ENCODE measurements at regions not wholly inside any gene's neighbourhood (a gene's known extent, or its start where the extent isn't known, plus 50 kb on each side); places are given as distances from the start of the nearest gene placed in this dataset.

DNA sequence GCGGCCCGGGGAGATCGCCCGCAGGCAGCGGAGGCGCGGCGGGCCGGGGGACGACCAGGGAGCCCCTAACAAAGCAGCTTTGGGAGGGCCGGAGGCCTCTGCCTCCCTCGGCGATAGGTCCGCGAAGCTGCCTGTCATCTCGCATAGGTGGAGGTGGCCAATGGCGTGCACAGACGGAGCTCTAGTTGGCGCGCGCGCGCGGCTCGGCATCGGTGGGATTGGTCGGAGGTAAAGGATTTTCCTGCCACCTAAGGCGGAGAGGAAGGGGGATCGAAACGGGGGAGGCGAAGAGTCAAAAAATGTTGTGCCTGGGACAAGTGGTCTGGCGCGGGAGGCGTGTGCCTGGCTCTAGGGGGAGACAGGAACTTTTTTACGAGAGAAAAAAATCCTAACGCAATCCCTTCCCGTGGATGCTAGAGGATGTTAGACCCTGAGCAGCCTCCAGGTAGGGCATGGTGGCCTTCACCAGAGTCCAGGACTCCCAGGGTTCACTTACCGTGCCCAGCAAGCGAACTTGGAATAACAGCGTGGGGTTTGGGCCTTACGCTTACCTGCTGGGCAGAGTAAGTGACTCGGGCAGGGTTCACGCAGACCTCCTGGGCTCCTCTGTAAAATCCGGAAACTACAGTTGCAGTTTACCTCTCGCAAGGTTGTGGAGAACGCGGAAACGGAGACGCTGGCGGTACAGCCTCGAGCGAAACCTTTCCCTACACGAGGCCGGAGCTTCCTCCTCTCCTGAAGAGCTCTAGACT is 99.9 kb upstream of the SOD1 start:
- peak; percentile 94 to 99 for DNase-seq (ENCODE audit: low read depth in 1 of 2, low spot score in 2 of 2)
- 4% methylated on average over 40 of the region's 54 CpGs; no CpG with 5 or more reads in 1 of the 2 experiments for WGBS, 2 experiments (ENCODE audit: extremely low coverage in 1 of 2, insufficient coverage in 1 of 2, insufficient read length in 1 of 2, insufficient replicate concordance in 2 of 2, low coverage in 1 of 2, low lambda C conversion rate in 2 of 2, missing lambda C conversion rate in 1 of 2)
- peaks cover 10 to 21% (median 20%) of the 10 kb centered on the region in 4 experiments; a peak in 6 of 7 replicates for H3K4me1 ChIP-seq (replicated peaks in 1 of 4; ENCODE audit: control insufficient read depth in 3 of 4, insufficient read depth in 4 of 4, low read length in 3 of 4)
- peak overlapping the region; percentile 12 for H4K91ac ChIP-seq (replicated peaks; ENCODE audit: insufficient read length, low read length)
- peak overlapping the region; percentile 14 for H4K5ac ChIP-seq (ENCODE audit: insufficient read length, low read depth, low read length)
- POLR2A ChIA-PET (ENCODE audit: partially characterized antibody): interaction anchor here (0.6 to 6.8 kb wide), 46 partner anchors 9 to 1184 kb away, joined by 3 to 97 read pairs (median 4); no protein-coding TSS in a partner anchor
- H3K23me2 ChIP-seq (ENCODE audit: low read depth, low read length): peaks cover 19% of the 10 kb centered on the region
- H3K79me2 ChIP-seq (ENCODE audit: control insufficient read depth in 1 of 2, insufficient read depth in 2 of 2, low read length in 2 of 2): peaks cover 0 to 9% of the 10 kb centered on the region in 2 experiments; a peak in 2 of 4 replicates
- peak overlapping the region; percentile 52; the same call in 1 of the 2 replicates for H2BK12ac ChIP-seq (ENCODE audit: low read depth, low read length)
- H4K8ac ChIP-seq (ENCODE audit: extremely low read depth, insufficient read depth, low read length): peak overlapping the region; percentile 98; the same call in 1 of the 2 replicates
- H2BK20ac ChIP-seq (ENCODE audit: low read length): no peak overlapping the region
- CTCF ChIA-PET (ENCODE audit: partially characterized antibody): interaction anchor here (0.6 to 8.6 kb wide), 25 partner anchors 7 to 1065 kb away, joined by 3 to 107 read pairs (median 4); no protein-coding TSS in a partner anchor
- FAIRE-seq: peak; percentile 57
- no peaks in the 10 kb centered on the region for H3K36me3 ChIP-seq (ENCODE audit: control insufficient read depth in 2 of 4, insufficient read depth in 4 of 4, low read length in 3 of 4)
- H3K9me3 ChIP-seq (ENCODE audit: insufficient read depth in 2 of 2, low read depth in 1 of 2, low read length in 1 of 2): no peaks in the 10 kb centered on the region
- H2BK120ac ChIP-seq (replicated peaks; ENCODE audit: low read depth, low read length): no peak overlapping the region
- peak overlapping the region; percentile 41 for H3K4ac ChIP-seq (replicated peaks; ENCODE audit: insufficient read length, low read depth, low read length)
- H3K14ac ChIP-seq (ENCODE audit: insufficient read length): no peak overlapping the region
- H3K4me2 ChIP-seq (ENCODE audit: insufficient read depth in 1 of 2, low read depth in 2 of 2, low read length in 2 of 2): peak overlapping the region; percentile 82 to 94
- peaks cover 3% of the 10 kb centered on the region in 2 experiments for H4K20me1 ChIP-seq (replicated peaks in 1 of 2; ENCODE audit: control insufficient read depth in 1 of 2, insufficient read depth in 2 of 2, low read length in 2 of 2)
- peak overlapping the region; percentile 26 for H3K56ac ChIP-seq (replicated peaks; ENCODE audit: insufficient read length, low read depth, low read length)
- peak overlapping the region; percentile 49 for H2BK5ac ChIP-seq (ENCODE audit: low read depth, low read length)
- H3K18ac ChIP-seq (ENCODE audit: extremely low read depth, low read length): peak overlapping the region; percentile 80; the same call in 1 of the 2 replicates
- H3K79me1 ChIP-seq (ENCODE audit: low read depth, low read length): no peaks in the 10 kb centered on the region; the same call in 1 of the 2 replicates
- H3K27ac ChIP-seq (ENCODE audit: low read depth, low read length): peak overlapping the region; percentile 84
- 0 out of 2 replicates have a peak overlapping the region, but pooled peaks have one; percentile 88 for H2BK15ac ChIP-seq (ENCODE audit: low read length)
- peak overlapping the region; percentile 78 to 91 (median 88) for H3K4me3 ChIP-seq (ENCODE audit: extremely low read depth in 1 of 4, insufficient read depth in 2 of 4, low read depth in 3 of 4, low read length in 4 of 4)
- H3K27me3 ChIP-seq (replicated peaks in 1 of 4; ENCODE audit: control insufficient read depth in 3 of 4, extremely low read depth in 1 of 4, insufficient read depth in 3 of 4, low read length in 3 of 4): peaks cover 0 to 15% (median 7%) of the 10 kb centered on the region in 4 experiments; a peak in 5 of 7 replicates
- peak overlapping the region; percentile 66; the same call in 1 of the 2 replicates for H2AFZ ChIP-seq (ENCODE audit: low read length)
- no peak overlapping the region for H3K23ac ChIP-seq (ENCODE audit: insufficient read length)
- H3K9ac ChIP-seq (replicated peaks in 1 of 4; ENCODE audit: extremely low read depth in 1 of 4, low read depth in 3 of 4, low read length in 3 of 4): peak overlapping the region; percentile 89 to 99 (median 90)
- peak overlapping the region; percentile 2; the same call in 1 of the 2 replicates for H2AK5ac ChIP-seq (ENCODE audit: low read depth, low read length)
- TF ChIP-seq CHD2 (IDR thresholded peaks at IDR 0.05; ENCODE audit: low read length) (peak; percentile 84), TBP (IDR thresholded peaks at IDR 0.05; ENCODE audit: low read depth, low read length) (peak; percentile 77), PHF8 (conservative IDR thresholded peaks at IDR 0.05; ENCODE audit: low read depth, low read length) (peak; percentile 60; the same call in 1 of the 2 replicates), BCL11A (IDR thresholded peaks at IDR 0.05; ENCODE audit: low read depth in 2 of 2, low read length in 2 of 2) (no peak), CREB1 (IDR thresholded peaks at IDR 0.05) (peak; percentile 7; the same call in 1 of the 2 replicates), EZH2 (IDR thresholded peaks at IDR 0.05; ENCODE audit: low read depth, low read length, severe bottlenecking) (no peak), BACH1 (IDR thresholded peaks at IDR 0.05; ENCODE audit: low read length) (peak; percentile 45; the same call in 1 of the 2 replicates), CEBPB (IDR thresholded peaks at IDR 0.05; ENCODE audit: low read depth, low read length) (no peak)
